CD4-positive, alpha-beta T cell treated with Interleukin-4 for 1 hour (primary cell): ENCODE measurements at regions not wholly inside any gene's neighbourhood (a gene's known extent, or its start where the extent isn't known, plus 50 kb on each side); places are given as distances from the start of the nearest gene placed in this dataset.

Experiments
- DNase-seq, 2 donors: peaks; one replicate each; pipeline ENCODE4 v3.0.0-alpha.2; 2020 to 2022

- DNase-seq = no peak
These were observed 128.6 kb upstream of the SLC22A23 start for GRCh38 chr6:3585320-3585935.

- DNase-seq = no peak
These were observed 127.8 kb upstream of the SLC22A23 start for GRCh38 chr6:3584606-3585005.

DNA sequence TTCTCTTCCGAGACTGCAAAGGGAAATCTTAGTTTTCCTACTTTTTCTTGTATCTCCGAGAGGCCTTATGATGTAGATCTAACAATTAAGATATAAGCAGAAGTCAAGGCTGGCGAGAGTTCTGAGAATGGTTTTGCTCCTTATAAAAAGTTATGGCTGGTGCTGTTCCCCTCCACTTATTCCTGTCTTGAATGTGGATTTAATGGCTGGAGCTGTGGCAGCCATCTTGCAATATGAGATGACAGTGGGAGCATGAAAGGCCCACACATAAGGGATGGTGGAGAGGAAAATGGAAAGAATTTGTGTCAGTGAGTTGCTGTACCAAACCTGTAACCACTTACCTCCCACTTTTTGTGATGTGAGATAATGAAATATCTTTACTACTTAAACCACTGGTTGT is 124.6 kb upstream of the SLC22A23 start:
- no peak for DNase-seq

DNA sequence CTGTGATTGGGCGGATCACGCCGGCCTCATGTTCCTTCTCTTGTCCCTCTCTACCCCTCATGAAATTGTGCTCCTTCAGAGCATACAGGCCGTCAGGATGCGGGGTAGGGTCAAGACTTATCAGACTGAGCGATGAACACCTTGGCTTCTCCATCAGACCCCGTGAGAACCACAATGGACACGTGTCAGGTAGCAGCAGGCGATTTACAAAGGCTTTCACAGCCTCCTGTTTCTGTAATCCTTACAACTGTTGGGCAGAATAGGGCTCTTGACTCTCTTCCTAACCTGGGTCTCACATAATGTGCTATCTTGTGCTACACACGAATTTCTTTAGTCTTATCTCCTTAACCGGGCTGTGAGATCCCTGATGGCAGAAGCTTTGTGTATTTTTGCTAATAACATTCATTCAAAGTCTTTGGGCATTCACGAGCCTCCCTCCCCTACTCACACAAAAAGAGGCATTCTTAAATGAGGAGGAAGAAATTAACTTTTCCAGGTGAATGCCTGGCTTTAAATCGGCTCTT is 122.9 kb upstream of the SLC22A23 start:
- no peak for DNase-seq

DNA sequence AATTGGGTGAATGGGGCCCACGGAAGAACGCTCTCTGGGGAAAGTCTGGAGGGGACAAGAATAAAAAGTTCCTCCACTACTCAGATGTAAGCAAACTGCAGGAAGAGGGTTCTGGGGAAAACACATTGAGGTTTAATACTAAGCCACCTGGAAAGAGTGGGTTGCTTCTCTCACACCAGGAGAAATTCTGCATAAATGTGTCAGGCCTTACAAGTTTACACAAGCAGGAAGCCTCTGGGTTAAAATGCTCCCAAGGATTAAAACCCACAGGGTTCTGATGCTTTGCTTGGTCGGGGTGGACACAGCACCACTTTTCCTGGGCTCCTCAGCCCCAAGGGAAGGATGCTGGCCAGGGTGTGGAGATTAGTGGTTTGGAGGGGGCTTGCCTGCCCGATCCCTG is 122.1 kb upstream of the SLC22A23 start:
- no peak for DNase-seq

DNA sequence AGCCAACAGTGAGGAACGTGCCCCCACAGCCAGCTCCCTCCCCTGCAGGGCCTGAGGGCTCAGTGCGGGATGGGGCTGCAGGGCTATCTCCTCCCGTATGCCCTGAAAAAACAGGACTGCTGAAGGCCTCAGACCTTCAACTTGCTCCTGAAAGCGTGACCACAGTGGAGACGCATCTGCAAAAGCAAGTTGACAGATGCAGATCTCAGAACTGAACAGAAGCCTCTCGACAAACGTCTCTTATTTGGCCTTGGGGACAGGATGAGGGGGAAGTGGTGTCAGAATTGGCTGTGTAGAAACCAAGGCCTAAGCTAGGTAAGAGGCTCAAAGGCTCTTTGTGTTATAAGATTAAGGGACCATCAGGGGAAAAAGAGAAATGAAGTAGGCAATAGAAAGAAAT is 120.7 kb upstream of the SLC22A23 start:
- DNase-seq = no peak

- no peak for DNase-seq
These were observed 118.9 kb upstream of the SLC22A23 start for GRCh38 chr6:3575701-3576100.

GRCh38 chr6:3575166-3575565 is 118.3 kb upstream of the SLC22A23 start:
- no peak for DNase-seq

DNA sequence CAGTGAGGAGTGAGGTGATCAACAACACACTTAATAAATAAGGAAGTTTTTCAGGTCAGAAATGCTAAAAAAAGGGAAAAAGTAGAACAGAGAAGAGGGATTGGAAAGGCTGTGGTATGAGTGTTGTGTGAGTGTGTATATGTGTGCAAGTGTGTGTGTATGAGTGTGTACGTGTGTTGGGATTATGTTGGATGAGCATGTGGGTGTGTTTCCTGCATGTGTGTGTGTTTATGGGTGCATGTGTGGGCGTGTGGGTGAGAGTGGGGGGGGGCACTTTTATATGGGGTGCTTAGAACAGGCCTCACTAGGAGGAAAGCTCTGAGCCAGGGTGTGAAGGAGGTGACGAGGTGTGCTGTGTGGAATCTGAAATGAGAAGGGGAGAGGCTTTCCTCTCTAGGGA is 116.8 kb upstream of the SLC22A23 start:
- no peak for DNase-seq

GRCh38 chr6:3571836-3572235 is 115.0 kb upstream of the SLC22A23 start:
- DNase-seq = no peak

DNA sequence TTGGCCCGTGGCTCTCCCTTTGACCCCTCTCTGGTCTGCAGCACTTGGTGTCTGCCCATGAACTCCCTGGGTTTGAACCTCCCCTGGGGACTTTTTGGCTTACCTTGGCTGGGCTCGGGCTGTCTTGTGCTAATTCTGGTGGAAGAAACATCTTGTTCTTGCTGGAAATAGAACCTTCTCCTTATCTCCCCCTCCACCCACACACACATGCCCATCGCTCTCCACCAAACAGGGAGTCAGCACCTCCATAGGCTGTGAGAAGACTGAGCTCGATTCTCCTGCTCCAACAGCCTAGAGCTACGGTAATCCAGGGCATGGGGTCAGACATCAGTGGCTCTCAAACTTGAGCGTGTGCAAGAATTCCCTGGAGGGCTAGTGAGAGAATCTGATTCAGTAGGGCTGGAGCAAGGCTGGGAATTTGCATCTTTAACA is 114.4 kb upstream of the SLC22A23 start:
- no peak for DNase-seq

DNA sequence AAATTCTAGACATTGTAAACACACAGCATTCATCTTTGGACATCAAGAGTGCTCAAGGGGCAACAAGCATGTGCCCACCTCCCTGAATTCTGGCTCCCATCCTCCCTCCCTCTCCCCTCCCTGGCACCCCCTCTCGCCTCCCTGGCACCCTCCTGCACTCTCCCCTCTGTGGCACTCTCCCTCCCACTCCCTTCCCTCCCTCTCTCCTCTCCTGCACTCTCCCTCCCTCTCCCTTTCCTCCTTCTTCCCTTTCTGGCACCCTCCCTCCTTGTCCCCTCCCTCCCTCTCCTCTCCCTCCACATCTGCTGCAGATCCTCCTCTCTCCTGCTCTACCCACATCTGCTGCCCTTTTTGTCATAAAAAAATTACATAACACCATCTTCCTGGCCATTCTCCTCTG is 113.0 kb upstream of the SLC22A23 start:
- DNase-seq = no peak

GRCh38 chr6:3568396-3569082 is 111.7 kb upstream of the SLC22A23 start:
- no peak for DNase-seq

GRCh38 chr6:3566812-3567211 is 110.0 kb upstream of the SLC22A23 start:
- no peak for DNase-seq

- no peak for DNase-seq
These were observed 108.4 kb upstream of the SLC22A23 start for GRCh38 chr6:3565291-3565690.

- DNase-seq = no peak
These were observed 104.9 kb upstream of the SLC22A23 start for GRCh38 chr6:3561725-3562124.

DNA sequence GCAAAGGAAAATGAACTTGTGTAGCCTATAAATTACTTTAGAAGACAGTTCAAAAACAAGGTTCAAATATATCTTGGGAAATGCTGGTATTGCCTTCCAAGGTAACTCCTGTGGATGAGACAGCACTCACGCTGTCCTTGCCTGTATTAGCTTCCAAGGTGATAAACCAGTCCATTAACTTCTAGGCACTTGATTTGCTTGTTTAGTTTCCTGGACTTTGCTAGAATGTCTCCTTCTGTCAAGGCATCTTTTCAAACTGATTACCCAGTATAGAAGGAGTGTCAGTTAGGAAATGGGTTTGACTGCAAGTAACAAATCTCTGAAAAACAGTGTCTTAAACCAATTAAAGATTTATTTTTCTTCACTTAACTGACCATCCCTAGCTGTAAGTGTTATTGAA is 103.4 kb upstream of the SLC22A23 start:
- no peak for DNase-seq

- no peak for DNase-seq
These were observed 102.7 kb upstream of the SLC22A23 start for GRCh38 chr6:3559561-3559960.

GRCh38 chr6:3557336-3557735 is 100.5 kb upstream of the SLC22A23 start:
- no peak for DNase-seq

DNA sequence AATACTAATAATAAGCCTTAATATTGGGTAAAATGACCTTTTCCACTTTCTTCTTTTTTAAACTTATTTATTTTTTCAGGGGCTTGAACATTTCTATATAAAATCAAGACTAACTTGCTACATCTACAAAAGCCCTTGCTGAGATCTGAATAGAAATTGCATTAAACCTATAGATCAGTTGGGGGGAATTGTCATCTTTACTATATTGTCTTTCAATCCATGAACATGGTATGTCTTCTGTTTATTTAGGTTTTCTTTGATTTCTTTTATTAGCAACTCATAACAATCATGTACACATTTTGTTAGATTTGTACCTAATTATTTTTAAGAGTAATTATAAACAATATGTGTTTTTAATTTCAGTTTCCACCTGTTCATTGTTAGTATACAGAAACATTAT is 96.4 kb upstream of the SLC22A23 start:
- no peak for DNase-seq

GRCh38 chr6:3551716-3552511 is 95.1 kb upstream of the SLC22A23 start:
- DNase-seq = no peak

GRCh38 chr6:3549314-3549940 is 92.6 kb upstream of the SLC22A23 start:
- DNase-seq = no peak

GRCh38 chr6:3546121-3546520 is 89.3 kb upstream of the SLC22A23 start:
- no peak for DNase-seq
